SK-N-MC (cell line): ENCODE measurements at regions not wholly inside any gene's neighbourhood (a gene's known extent, or its start where the extent isn't known, plus 50 kb on each side); places are given as distances from the start of the nearest gene placed in this dataset.

ENCODE experiments used
- EZH2 ChIP-seq: fragments of 200-600 bp; sonication (generic); IDR thresholded peaks from one replicate; pipeline ENCODE4 v1.6.1; 2017; ENCODE audit warnings: antibody characterized with exemption
- FOXP2 ChIP-seq: optimal IDR thresholded peaks from 2 replicates; pipeline ENCODE3; 2011; ENCODE audit warnings: mild to moderate bottlenecking, moderate library complexity; ENCODE audit not compliant: insufficient read depth; ENCODE audit errors: extremely low read length, control extremely low read depth
- POLR2AphosphoS5 ChIP-seq: IDR thresholded peaks from 2 replicates; pipeline ENCODE4 v1.6.1; 2012; ENCODE audit warnings: mild to moderate bottlenecking, low read depth, low read length, borderline replicate concordance

DNA sequence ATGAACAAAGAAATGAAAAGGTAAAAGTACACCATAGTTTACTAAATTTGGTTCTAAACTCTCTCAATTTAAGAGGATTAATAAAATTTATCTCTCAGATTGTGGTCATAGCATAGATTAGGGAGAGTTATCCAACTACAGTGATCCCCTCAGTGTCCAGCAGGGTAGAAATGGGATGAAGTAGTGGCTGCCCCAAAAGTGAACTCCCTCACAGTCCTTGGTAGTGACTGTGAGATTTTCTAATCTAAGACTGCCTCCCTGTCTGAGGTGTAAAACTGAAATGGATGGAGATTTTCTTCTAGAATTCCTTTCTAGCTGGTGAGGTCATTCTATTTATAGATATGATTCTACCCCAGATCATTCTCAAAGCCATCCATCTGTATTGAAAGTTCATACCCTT lies 455.5 kb downstream of the ACTL7B start:
- TF ChIP-seq POLR2AphosphoS5 (no peak), EZH2 (no peak), FOXP2 (no peak)
